ENCODE measurements at regions not wholly inside any gene's neighbourhood (a gene's known extent, or its start where the extent isn't known, plus 50 kb on each side); places are given as distances from the start of the nearest gene placed in this dataset.

DNA sequence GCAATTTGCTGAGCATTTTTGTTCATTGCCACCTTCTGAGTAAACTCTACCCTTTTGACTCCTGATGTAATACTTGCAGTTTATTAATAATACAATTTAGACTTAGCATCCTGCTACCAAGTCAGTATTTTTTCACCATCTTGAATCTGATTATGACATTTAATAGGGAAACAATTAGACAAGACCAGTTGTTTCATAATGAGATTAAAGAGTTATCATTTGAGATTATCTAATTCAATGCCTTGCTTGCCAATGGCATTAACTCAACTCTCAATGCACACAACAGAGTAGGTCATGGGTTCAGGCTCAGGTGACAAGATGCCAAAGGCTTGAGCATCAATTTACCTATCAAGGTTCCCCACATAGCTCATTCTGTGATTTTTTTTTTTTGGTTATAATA, 488.4 kb downstream of the DISC1 start:
- DNase-seq = no peak

DNA sequence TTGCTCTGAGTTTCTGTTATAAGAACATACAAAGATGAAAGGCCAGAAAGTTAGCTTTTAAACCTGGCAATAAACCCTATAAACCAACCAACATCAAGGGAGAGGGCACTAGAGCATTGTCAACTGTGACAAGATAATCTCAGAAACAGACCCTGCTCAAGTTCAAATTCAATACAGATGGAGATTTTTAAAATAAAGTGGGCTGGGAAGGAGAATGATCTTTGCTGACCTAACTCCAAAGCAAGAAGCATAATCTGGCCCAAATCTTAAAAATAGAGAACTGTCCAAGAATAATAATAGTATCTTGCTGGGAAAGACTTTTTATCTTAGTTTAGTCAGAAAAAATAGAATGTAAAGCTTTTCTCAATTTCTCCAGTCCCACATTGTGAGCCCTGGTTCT, 485.5 kb downstream of the DISC1 start:
- no peak for DNase-seq

DNA sequence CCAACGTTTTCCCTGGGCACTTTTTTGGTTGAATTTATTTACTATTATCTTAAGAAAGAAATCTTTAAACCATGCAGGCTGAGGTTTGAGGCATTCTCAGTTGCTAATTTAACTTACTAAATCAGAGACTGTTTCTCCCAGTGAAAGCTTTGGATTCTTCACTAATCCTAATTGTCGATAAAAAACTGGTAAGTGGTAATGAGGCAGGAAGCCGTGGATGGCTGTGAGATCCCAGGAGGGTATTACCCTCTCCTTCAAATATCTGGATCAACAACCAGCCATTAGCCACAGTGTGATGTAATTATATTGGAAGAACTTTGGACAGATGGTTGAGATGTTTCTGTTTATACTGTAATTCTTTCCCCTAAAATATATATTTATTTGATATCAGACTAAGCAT, 485.0 kb downstream of the DISC1 start:
- no peak for DNase-seq

GRCh38 chr1:232110281-232111090, 483.9 kb downstream of the DISC1 start:
- DNase-seq = no peak

DNA sequence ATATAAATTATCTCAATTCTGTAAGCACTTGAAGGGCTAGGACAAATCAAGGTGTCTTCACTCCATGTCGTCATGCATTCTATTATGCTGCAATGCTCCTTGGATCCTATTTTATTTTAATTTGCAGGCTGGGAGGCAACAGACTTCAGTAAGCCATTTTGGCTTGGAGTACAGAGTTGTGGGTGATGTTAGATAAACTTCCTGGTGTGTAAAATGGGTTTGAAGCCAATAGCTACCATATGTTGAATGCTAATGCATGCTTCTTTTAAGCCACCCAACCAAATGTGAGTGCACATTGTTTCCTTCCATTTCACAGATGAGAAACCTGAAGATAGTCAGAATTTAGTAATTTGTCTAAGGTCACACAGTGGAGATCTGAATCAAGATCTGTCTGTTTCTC, 482.8 kb downstream of the DISC1 start:
- DNase-seq = no peak

GRCh38 chr1:232108598-232108997, 482.0 kb downstream of the DISC1 start:
- no peak for DNase-seq

- no peak for DNase-seq
Measured at GRCh38 chr1:232106415-232106814, 479.8 kb downstream of the DISC1 start.

GRCh38 chr1:232105561-232105960, 479.0 kb downstream of the DISC1 start:
- no peak for DNase-seq

DNA sequence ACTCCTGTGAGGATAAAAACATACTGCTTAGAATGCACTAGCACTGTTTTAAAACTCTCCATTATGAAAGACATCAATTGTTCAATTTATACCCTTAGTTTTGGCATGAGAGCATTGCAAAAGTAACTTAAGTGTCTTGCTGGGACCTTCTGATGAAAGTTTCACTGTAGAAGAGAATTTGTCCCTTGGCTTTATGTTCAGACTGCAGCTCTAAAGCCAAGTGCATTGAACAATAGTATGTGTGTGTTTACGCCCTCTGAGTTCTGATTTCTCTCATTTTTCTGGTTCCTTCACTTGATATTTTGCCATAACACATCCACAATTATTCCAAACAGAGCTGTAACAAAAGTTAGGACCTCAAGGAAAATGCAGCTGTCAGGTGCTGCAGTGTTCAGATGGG, 474.6 kb downstream of the DISC1 start:
- no peak for DNase-seq

DNA sequence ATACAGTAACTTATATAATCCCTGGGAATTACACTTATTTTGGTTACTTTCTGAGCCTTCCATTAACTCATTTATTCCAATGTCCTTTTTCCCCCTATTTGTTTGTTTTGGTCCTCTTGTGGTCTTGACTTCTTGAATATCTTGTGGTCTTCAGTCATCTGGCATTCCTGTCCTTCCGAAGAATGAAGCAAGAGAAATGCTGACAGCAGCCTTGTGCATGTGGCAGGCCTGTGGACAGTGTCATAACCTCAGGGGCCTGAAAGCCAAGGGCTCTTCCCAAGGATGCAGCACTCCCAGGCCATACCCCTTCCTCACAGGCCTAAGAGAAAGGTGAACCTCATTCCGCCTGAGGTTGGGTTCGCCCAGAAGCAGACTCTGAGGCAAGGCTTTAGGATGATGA, 470.2 kb downstream of the DISC1 start:
- no peak for DNase-seq

All from amniotic stem cell (primary cell).